ENCODE measurements at regions not wholly inside any gene's neighbourhood (a gene's known extent, or its start where the extent isn't known, plus 50 kb on each side); places are given as distances from the start of the nearest gene placed in this dataset.

DNA sequence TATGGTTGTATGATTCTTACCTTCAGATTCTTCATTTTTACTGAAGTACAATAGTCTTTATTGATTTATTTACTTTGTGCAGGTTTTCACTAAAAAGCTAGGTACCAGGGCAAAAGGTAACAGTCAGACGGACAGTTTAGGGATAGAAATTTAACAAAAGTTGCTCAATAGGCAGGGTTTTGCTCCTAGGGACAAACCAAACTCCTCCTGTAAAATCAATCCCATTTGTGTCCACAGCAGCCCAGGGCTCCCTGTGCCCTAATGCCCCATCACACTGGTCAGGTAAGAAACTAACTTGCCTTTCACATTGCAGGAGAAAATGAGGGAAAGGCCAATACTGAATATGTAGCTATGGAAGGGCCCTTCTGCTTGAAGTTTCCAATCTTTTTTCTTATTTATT lies 410.9 kb downstream of the EPHA4 start:
- no peak for DNase-seq (ENCODE audit: low read depth)
- no peak overlapping the region for H3K4me3 ChIP-seq (ENCODE audit: low read depth, low read length)
- no peak for TF ChIP-seq CTCF (conservative IDR thresholded peaks at IDR 0.05; ENCODE audit: low read depth, low read length)

DNA sequence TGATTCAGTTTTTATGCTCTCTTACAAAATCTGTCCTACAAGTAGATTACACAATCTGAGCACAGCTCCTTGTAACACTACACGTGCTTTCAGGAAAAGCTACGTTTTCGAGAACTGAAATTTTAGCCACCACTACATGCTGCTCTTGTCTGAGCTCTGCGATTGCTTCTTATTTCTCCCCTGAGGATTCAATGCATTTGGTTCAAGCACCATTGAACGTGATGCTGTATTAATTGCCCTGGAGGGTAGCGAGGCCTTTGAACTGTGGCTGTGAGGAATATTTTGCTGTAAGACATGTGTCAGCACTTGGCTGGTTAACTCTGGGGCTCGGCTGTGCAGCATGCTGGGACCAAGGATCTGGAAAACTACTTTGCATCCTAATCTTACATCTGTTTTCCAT lies 405.8 kb downstream of the EPHA4 start:
- no peak for TF ChIP-seq CTCF (conservative IDR thresholded peaks at IDR 0.05; ENCODE audit: low read depth, low read length)
- peak; percentile 0 for DNase-seq (ENCODE audit: low read depth)
- H3K4me3 ChIP-seq (ENCODE audit: low read depth, low read length) = no peak overlapping the region

DNA sequence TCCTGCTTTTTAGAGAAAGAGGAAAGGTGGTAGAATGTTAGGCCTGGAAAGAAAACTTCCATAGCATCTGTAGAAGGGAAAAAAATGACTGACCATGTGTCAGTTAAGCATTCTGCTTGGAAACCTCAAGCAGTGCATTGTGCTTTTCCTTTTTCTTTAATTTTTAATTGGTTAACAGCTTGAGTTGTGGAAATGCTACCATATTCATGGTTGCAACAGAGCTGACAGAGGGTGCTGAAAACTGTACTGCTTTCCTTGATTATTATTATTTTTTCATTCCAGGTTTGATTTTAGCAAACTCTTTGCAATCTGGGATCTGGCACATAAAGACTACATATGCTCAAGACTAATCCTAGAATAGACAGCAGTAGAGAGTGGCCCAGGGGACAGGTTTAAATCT lies 404.5 kb downstream of the EPHA4 start:
- no peak for DNase-seq (ENCODE audit: low read depth)
- no peak for TF ChIP-seq CTCF (conservative IDR thresholded peaks at IDR 0.05; ENCODE audit: low read depth, low read length)
- no peak overlapping the region for H3K4me3 ChIP-seq (ENCODE audit: low read depth, low read length)

DNA sequence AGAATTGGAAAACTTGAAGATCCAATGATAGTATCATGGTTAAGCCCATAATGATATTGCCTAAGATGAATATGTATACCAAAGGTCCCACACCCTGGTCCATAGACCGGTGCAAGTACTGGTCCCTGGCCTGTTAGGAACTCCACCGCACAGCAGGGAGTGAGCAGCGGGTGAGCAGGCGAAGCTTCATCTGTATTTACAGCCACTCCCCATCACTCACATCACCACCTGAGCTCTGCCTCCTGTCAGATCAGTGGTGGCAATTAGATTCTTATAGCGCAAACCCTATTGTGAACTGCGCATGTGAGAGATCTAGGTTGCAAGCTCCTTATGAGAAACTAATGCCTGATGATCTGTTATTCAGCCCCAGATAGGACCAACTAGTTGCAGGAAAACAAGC lies 402.4 kb downstream of the EPHA4 start:
- no peak for TF ChIP-seq CTCF (conservative IDR thresholded peaks at IDR 0.05; ENCODE audit: low read depth, low read length)
- no peak for DNase-seq (ENCODE audit: low read depth)
- H3K4me3 ChIP-seq (ENCODE audit: low read depth, low read length) = no peak overlapping the region

DNA sequence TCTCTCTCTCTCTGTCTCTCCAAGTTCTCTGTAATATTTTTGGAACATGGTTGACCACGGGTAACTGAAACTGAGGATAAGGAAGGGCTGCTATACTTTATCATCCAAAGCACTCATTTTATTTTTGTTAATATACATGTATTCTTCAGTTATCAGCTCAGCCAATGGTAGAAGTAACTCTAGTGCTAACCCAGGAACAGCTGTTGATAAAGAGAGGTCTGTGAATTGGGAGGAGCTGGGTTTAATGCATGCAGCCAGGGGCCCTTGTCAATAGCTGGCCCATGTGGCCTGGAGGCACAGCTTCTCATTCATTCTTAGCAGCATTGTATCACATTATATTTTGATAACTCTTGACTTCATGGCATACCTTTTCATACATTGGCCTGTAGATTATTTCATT lies 401.6 kb downstream of the EPHA4 start:
- no peak for DNase-seq (ENCODE audit: low read depth)
- TF ChIP-seq CTCF (conservative IDR thresholded peaks at IDR 0.05; ENCODE audit: low read depth, low read length) = no peak
- H3K4me3 ChIP-seq (ENCODE audit: low read depth, low read length) = no peak overlapping the region

DNA sequence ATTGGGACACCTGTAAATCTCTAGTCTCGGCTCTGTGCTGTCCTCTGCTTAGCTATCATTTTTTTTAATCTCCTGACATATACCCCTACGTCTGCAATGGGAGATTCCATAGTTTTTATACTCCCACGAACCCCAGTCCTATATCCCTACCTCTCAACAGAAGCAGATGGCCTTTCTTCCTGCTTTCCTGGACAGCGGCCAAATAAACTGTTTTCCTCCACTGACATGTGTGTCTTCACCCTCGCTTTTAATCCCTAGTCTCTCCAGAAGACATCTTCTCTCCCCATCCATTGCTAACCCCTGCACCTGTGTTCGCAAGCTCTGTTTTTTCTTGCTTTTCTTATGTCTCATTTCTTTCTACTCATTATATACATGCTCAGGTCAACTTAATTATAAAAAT lies 395.4 kb downstream of the EPHA4 start:
- TF ChIP-seq CTCF (conservative IDR thresholded peaks at IDR 0.05; ENCODE audit: low read depth, low read length) = no peak
- H3K4me3 ChIP-seq (ENCODE audit: low read depth, low read length) = no peak overlapping the region
- DNase-seq (ENCODE audit: low read depth) = no peak

- DNase-seq (ENCODE audit: low read depth) = no peak
- no peak for TF ChIP-seq CTCF (conservative IDR thresholded peaks at IDR 0.05; ENCODE audit: low read depth, low read length)
- no peak overlapping the region for H3K4me3 ChIP-seq (ENCODE audit: low read depth, low read length)
These were observed 394.0 kb downstream of the EPHA4 start for GRCh38 chr2:221178139-221178538.

All from choroid plexus epithelial cell (primary cell).